Fibroblast of mammary gland (primary cell): ENCODE measurements at regions not wholly inside any gene's neighbourhood (a gene's known extent, or its start where the extent isn't known, plus 50 kb on each side); places are given as distances from the start of the nearest gene placed in this dataset.
A peak's percentile ranks its signal among the peaks of the same experiment; 100 is the strongest.
"Not testable (repeated sequence)": the region's sequence is repeated elsewhere in the genome, so short reads cannot be mapped to it uniquely, and the experiment has no call there.

Source experiments
- DNase-seq: peaks from one replicate; pipeline ENCODE4 v3.0.0-alpha.2; 2010; ENCODE audit warnings: low read depth
- H3K4me3 ChIP-seq: 2 replicates; pipeline ENCODE4 v1.5.1; 2011; ENCODE audit warnings: low read depth, mild to moderate bottlenecking, low read length, moderate library complexity; ENCODE audit not compliant: control insufficient read depth
- TF ChIP-seq, protein P1 (sequence below): conservative IDR thresholded peaks from 2 replicates; pipeline ENCODE4 v1.5.1; 2011; ENCODE audit warnings: low read depth, low read length, inconsistent platforms; ENCODE audit not compliant: control insufficient read depth, insufficient read depth

DNA sequence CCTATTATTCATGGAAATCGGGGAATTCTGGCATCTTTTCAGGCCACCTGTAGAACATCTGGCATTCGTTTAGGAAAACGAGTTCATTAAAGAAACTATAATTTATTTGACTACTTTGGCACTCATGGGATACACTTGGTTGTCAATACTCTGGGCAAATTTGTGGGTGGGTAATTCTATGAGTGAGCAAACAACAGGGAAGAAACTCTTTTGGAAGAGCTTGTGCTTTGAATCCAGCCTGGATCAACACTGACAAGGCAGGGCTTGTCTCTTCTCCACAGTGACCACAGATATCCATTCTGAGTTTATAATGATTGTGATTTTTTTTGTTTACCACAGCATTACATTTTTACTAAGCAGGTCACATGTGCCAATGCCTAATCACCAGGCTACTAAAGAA lies 394.7 kb downstream of the THBS2 start:
- H3K4me3 ChIP-seq = no peak overlapping the region
- TF ChIP-seq, protein P1, sequence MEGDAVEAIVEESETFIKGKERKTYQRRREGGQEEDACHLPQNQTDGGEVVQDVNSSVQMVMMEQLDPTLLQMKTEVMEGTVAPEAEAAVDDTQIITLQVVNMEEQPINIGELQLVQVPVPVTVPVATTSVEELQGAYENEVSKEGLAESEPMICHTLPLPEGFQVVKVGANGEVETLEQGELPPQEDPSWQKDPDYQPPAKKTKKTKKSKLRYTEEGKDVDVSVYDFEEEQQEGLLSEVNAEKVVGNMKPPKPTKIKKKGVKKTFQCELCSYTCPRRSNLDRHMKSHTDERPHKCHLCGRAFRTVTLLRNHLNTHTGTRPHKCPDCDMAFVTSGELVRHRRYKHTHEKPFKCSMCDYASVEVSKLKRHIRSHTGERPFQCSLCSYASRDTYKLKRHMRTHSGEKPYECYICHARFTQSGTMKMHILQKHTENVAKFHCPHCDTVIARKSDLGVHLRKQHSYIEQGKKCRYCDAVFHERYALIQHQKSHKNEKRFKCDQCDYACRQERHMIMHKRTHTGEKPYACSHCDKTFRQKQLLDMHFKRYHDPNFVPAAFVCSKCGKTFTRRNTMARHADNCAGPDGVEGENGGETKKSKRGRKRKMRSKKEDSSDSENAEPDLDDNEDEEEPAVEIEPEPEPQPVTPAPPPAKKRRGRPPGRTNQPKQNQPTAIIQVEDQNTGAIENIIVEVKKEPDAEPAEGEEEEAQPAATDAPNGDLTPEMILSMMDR = no peak
- DNase-seq = no peak

DNA sequence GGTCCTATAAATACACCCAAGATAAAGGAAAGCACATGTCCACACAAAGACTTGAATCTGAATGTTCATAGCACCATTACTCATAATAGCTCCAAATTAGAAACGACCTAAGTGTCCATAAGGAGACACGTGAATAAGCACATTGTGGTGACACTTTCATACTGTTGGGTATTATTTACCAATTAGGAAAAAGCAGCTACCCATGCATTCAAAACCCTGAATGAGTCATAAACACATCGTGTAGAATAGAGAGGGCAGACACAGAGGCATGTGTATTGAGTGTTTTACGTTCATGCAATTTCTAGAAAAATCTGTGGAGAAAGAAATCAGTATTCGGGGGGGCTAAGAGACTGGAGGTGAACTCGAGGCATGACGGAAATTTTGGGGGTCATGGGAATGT lies 396.7 kb downstream of the THBS2 start:
- no peak for DNase-seq
- TF ChIP-seq, protein P1 = no peak
- H3K4me3 ChIP-seq = no peak overlapping the region

DNA sequence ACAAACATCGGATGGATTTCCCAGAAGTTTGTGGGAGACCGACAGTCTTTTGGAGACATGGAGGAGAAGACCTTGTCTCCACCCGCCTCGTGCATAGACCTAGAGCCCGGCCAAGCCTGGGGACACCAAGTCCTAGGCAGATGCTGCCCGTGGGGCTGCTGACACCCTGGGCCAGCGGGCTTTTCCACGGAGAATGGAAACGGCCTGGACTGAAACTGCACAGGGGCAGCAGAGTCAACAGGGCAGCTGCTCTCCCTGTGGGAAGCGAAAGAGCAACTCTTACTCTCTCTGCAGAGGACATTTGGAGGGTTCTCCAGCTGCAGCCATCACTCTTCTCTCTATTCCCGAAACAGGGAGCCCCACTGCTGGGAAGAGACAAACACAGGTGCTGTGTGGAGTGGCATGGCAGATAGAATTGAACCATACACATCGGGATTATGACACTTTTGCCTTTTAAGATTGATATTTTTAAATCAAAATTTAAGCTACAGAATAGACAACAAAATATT lies 401.2 kb downstream of the THBS2 start:
- TF ChIP-seq, protein P1 = no peak
- peak overlapping the region; percentile 39 for H3K4me3 ChIP-seq
- DNase-seq = no peak

DNA sequence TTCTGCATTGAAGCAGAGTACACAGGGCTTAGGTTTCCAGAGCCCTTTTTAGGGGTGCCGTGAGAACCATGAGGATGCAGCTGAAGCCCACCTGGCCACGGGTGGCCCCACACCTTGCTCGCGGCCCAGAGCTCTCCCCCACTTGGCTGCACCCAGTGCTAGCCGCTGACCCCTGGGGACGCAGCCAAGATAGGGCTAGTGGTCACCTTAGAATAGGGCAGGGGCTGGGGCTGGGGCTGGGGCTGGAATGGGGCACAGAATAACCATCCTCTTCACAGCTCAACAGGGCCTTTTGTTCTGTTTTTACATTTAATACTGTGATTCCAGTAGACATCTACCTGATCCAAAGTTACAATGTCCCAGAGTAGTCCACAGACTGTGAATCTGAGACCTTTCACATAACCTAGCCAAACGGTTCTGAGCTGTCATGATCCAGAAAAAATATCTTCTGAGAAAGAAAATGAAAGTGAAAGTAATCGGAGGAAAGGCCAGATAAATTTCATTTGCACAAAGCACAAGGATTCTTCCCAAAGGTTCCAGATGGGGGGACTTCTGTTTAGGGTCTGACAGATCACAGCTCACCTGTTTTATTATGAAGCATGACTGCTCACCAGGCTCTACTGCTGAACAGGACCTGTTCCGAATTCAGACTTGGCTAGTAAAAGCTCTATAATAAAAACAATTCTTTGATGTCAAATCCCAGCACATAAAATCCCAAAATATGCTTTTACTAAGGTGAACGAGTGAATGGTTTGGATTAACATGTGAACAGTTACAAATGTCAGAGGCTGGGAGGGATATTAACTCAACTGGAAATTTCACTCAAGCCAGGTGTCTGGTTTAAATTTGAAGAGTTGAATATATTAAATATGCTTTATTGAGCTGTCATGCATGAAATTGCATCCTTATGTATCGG lies 401.9 kb downstream of the THBS2 start:
- peak overlapping the region; percentile 39 for H3K4me3 ChIP-seq
- DNase-seq = peak; percentile 22
- TF ChIP-seq, protein P1 = no peak

DNA sequence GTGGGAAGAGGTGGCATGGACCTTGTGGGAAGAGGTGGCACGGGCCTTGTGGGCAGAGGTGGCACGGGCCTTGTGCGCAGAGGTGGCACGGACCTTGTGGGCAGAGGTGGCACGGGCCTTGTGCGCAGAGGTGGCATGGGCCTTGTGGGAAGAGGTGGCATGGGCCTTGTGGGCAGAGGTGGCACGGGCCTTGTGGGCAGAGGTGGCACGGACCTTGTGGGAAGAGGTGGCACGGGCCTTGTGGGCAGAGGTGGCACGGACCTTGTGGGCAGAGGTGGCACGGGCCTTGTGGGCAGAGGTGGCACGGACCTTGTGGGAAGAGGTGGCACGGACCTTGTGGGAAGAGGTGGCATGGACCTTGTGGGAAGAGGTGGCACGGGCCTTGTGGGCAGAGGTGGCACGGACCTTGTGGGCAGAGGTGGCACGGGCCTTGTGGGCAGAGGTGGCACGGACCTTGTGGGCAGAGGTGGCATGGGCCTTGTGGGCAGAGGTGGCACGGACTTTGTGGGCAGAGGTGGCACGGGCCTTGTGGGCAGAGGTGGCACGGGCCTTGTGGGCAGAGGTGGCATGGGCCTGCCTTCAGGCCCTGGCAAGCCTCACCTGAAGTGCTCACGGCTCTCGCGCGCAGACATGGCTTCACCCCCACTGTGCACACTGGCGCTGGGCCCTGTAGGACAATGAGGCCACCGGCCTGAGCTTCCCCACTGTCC lies 403.5 kb downstream of the THBS2 start:
- not testable (repeated sequence) for H3K4me3 ChIP-seq, DNase-seq

DNA sequence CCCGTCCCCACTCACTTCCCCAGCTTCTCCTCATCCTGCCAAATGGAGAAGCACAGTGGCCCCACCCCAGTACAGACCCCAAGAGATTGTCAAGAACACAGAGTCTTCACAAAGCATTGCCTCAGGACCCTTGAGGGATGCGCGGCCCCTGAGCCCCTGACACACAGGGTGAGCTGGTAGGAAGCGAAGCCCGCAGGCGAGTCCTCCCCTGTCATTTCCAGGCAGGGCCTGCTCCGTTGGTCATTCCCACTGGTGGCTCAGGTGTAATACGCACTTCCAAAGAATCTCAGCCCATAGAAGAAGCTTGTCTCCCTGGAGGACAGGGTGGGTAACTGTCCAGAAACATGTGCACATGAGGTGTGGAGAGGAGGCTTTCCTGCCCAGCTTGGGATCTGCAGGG lies 404.2 kb downstream of the THBS2 start:
- TF ChIP-seq, protein P1 = no peak
- no peak overlapping the region for H3K4me3 ChIP-seq
- DNase-seq = no peak

DNA sequence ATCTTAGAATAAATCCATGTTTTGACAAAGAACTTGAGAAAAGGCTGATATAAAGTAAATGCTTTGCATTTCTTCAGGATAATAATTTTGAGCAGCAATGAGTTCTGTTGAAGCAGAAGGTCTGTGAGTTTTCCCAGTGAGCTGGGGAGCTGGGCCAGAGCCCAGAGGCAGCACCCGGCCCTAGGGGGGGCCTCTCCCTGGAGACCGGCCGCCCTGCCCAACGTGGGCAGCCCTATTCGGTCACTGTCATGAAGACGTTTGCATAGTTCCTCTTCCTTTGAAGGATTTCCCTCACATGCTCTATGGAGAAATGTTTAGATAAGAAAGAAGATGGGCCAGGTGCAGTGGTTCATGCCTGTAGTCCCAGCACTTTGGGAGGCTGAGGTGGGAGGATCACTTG lies 404.8 kb downstream of the THBS2 start:
- TF ChIP-seq, protein P1 = no peak
- no peak for DNase-seq
- H3K4me3 ChIP-seq = no peak overlapping the region
